Medulla oblongata (tissue), 1 donor: ENCODE measurements at regions not wholly inside any gene's neighbourhood (a gene's known extent, or its start where the extent isn't known, plus 50 kb on each side); places are given as distances from the start of the nearest gene placed in this dataset.
"Not testable (repeated sequence)": the region's sequence is repeated elsewhere in the genome, so short reads cannot be mapped to it uniquely, and the experiment has no call there.

ENCODE experiments used
- DNase-seq: peaks from one replicate; pipeline ENCODE4 v3.0.0-alpha.2; 2015; ENCODE audit errors: extremely low spot score

- peak; percentile 82 for DNase-seq
Observed at GRCh38 chr10:9209105-9209798, 1154.8 kb downstream of the GATA3 start.

DNA sequence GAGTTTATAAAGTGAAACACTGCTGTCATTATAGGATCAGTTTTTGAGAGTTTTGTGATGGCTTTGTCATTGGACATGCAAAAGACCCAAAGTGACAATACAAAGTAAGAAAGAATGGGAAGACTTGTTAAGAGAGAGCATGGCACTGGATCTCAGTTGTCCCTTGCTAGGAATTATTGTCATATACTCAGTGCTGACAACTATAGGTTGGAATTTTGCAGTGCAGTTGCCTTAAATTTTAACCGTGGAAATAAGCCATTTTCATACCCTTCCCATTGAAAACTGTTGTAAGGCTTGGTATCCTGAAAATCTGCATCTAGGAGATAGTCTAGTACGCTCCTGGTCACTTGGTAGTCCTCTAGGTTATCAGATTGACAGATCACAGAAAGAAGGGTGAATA lies 1156.7 kb downstream of the GATA3 start:
- no peak for DNase-seq

DNA sequence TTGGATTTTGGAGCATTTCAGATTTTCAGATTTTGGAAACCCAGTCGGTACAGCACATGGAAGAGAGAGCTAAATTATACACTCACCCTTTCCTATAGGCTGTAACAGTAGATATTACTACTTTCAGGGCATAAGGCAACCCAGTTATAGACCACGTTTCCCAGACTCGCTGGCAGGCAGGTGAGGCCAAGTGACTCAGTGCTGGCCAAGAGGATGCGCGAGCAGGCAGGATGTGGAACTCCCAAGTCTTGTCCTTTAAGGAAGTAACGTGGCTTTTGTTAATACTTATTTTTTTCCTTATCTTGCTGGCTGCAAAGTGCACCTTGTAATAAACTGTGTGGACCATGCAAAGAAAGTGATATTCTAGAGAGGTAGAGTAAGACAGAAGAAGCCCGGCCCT lies 1160.1 kb downstream of the GATA3 start:
- no peak for DNase-seq

GRCh38 chr10:9215121-9215520 lies 1160.6 kb downstream of the GATA3 start:
- DNase-seq, result no peak

DNA sequence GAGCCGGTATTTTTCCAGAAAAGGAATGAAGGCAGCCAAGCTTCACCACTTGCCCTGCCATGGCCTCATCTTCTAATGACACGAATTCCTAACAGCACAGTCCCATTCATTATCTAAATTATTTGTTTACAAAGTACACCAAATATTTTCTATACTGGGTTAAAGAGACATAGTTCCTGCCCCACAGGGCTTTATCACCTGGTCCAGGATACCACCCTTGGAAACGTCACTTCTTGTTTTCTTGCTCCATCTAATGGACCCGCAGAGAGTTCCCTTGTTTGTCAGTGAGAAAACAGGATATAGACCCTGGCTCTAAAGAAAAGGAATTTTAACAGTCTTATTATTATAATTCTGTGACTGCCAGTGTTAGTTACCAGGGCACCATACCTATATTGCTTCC lies 1165.4 kb downstream of the GATA3 start:
- no peak for DNase-seq

GRCh38 chr10:9222917-9223316 lies 1168.4 kb downstream of the GATA3 start:
- no peak for DNase-seq

DNA sequence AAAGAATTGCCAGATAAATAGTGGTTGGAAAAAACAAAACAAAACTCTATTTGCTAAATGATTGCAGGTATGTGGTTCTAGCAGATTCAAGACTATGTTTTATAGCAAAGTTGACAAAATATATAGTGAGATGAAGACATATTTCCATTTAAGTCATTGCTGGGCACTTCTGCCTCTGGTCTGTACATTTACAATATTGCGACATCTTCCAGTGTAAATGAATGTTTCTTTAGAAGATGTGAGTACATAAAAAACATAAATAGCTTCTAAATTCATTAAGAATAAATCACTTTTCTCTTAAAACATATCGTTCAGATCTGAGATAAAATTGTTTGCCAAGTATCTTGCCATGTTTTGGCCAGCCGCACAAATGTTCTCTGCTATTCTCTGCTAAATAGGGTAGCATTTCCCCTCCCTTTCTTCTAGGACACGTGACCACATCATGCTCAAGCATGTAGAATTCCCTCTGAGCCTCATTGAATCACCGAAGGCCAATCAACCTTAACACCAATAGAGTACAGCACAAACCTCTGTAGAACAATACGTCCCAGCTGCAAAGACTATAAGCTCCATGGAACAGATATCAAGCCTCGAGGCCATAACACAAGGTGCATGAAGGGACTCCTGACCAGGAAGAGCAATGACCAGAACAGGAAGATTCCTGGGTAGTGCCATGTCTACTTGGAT lies 1173.3 kb downstream of the GATA3 start:
- DNase-seq, result no peak

GRCh38 chr10:9228771-9229170 lies 1174.3 kb downstream of the GATA3 start:
- DNase-seq, result no peak

DNA sequence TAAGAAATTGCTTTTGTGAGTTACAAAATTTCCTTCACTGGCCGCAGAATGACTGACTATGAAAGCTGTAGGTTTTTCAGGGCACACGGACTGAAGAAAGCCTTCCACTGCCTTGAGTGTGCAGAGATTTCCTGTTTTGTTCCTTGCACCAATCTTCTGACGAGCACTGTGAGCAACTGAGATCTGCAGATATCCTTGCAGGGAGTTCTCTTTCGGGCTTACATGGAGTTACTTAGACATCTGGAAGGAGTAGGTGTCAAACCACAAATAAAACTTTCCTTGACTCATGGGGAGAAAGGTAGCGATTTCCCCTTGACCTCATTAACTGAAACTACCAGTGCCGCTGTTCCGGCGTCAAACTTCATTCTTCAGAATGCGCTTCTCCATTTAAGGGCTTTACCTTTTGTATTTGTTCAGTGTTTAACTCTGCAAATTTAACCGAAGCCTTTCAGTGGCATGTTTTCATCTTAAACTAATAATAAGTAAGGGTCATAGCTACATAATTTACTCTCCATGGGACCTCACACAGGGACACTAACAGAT lies 1175.3 kb downstream of the GATA3 start:
- DNase-seq, result no peak

- DNase-seq, result no peak
Observed at GRCh38 chr10:9230625-9231024, 1176.1 kb downstream of the GATA3 start.

DNA sequence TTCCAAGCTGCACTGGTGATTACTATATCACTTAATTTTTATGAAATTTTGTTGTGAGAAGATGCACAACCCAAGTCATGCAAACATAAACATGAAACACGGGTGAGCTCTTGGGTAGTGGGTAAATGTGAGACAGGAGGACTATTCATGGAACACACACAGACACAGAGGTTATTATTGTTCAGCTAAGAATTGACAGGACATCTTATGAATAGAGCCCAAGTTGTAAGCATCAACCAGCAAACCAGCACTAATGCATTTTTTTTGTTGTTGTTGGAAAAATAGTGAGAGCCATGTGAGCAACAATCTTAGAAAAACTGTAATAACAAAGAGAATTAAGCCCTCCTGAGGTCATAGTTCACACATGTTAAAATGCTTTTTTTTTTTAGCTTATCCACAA lies 1179.7 kb downstream of the GATA3 start:
- no peak for DNase-seq

DNA sequence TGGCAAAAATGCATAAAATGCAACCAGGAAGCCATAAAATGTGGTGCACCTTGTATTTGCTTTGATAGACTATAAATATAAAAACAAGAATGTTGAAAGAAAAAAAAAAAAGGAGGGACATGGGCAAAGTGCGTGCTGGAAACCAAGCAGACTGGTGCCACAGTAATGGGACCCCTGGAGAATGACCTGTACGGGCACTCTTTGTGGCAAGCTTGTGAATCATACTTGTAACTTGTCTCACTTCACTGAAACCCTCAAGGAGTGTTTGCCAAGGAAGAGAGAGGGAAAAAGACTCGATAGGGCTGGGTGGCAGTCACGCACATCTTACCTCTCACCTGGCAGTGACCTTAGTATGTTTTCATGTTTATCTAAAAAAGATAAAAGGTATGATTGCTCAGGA lies 1183.6 kb downstream of the GATA3 start:
- DNase-seq, result no peak

GRCh38 chr10:9239298-9239697 lies 1184.8 kb downstream of the GATA3 start:
- no peak for DNase-seq

DNA sequence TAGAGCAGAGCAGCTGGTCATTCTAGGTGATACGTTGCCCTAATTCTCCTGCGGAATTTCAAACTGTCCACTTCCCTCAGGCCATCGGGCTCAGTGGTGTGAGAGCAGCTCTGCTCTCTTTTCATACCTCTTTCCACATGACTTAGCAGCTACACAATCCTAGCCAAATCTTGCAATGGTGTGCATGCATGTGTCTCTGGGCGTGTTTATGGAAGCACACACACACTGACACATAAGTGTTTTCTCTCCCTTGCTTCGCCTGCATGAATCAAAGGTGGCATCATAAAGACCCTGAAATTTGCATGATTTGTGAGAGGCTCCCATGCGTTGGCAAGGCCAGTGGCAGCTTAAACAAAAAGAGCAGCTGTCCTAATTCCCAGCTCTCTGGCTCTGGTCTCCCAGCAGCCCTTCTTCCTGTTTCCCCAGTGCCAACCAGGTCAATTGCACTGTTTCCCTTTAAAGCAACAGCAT lies 1189.5 kb downstream of the GATA3 start:
- DNase-seq, result peak; percentile 35

DNA sequence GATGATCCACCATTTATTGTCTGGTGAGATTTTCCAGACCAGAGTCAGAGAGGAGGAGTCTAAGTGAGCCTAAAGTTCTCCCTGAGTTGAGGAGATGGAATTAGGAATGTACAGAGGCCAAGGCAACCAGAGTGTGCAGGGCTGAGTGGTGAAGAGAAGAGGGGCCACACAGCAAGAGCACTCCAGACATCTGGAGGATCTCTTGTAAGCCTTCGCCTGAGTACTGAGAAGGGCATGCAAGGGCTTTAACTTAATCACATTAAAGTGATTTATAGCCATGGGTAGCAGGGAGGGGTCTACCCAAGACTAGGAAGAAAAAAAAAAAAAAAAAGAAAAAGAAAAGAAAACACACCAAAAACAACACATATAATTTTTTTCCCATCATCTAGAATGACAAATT lies 1190.4 kb downstream of the GATA3 start:
- DNase-seq, result no peak

DNA sequence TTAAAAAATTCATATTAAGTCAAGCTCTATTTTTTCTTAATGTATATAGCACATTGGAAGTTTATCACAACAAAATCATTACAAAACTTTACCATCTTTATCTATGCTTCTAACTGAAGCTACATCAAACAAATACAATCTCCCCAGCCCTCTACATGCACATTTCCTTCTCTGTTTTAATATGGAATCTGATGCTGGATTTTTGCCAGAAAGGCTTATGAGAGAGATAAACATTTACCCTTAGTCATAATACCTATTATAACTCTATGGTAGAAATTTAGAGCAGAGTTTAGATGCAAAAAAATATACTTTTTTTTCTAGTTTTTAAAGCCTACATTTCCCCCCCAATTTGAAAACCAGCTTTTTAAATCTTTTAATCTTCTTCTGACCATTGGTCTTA lies 1198.6 kb downstream of the GATA3 start:
- DNase-seq, result no peak

DNA sequence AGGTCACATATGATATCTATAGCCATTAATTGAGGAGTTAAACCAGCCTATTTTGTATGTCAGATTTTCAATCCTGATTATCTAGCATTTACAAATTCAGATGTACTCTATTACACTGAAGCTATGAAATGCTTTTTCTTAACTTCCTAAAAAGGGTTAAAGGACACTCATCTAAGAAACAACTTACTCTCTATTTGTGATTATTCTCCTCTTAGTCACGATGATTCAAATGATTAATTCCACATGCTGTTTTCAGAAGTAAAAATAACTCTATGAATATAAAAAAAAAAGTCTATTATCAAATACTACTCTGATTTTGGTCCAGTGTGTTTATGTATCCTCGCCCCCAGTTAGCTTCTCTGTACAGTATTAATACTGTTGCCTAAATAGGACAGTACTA lies 1199.9 kb downstream of the GATA3 start:
- no peak for DNase-seq

GRCh38 chr10:9260690-9261089 lies 1206.2 kb downstream of the GATA3 start:
- no peak for DNase-seq

GRCh38 chr10:9262770-9263169 lies 1208.3 kb downstream of the GATA3 start:
- no peak for DNase-seq

DNA sequence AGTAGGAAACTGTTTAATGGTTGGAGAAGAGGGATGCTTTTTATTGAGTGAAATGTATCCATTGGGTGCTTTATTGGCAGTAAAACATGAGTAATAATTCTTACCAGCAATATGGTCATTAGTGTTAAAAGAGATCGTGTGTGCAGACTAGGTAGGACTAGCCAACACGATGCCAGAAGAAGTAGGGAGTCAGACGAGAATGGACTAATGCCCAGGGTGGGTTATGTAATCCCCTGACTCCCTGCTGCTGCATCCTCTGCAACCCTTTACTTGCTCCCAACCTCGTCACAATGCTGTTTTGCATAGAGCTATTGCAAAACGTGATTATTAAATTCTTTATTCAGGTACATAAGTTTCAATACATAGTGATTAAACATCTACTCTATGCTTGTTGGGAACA lies 1213.7 kb downstream of the GATA3 start:
- no peak for DNase-seq

- DNase-seq, result not testable (repeated sequence)
Observed at GRCh38 chr10:9273126-9273833, 1218.8 kb downstream of the GATA3 start.

DNA sequence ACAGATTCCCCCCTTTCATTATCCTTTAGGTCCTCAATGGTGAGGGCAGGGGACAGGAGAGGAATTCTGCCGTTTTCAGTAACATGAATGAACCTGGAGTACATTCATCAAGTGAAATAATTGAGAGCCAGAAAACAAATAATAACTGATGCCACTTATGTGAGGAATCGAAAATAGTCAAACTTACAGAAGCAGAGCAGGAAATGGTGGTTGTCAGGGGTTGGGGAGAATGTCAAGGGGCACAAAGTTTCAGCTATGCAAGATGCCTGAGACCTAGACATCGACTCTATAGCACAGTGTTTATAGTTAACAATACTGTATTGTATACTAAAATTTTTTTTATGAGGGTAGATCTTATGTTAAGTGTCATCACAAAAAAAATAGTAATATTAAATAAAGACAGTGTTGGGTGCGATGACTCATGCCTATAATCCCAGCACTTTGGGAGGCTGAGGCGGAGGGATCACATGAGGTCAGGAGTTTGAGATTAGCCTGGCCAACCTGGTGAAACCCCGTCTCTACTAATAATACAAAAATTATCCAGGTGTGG lies 1219.8 kb downstream of the GATA3 start:
- no peak for DNase-seq
